PC-9 (cell line): ENCODE measurements at regions not wholly inside any gene's neighbourhood (a gene's known extent, or its start where the extent isn't known, plus 50 kb on each side); places are given as distances from the start of the nearest gene placed in this dataset.

Source experiments
- EZH2 ChIP-seq: fragments of 200-600 bp; sonication (generic); IDR thresholded peaks from 2 replicates; pipeline ENCODE4 v1.8.0; 2017; ENCODE audit warnings: antibody characterized with exemption, low read depth
- TF ChIP-seq, protein P1 (sequence below): fragments of 200-600 bp; sonication (generic); conservative IDR thresholded peaks from 2 replicates; pipeline ENCODE4 v1.6.1; 2017; ENCODE audit warnings: mixed run types, antibody characterized with exemption, mild to moderate bottlenecking, moderate library complexity

DNA sequence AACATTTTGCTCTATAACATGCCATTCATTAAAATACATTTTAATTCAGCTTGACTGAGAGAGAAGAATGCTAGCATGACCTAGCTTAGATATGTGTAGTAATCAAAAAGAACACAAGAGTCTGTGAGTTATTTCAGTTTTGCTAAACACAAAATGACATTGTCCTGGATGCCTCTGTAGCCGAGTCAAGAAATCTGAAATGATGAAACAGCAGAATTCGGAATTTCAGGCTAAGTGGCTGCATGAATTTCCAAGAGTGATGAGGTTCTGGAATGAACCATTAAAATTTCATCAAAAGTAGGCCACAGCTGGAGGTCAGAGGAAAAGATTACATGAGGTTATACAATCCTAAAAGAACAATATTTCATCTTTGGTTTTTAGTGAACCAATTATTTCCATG, 79.1 kb upstream of the CXADR start:
- TF ChIP-seq, protein P1, sequence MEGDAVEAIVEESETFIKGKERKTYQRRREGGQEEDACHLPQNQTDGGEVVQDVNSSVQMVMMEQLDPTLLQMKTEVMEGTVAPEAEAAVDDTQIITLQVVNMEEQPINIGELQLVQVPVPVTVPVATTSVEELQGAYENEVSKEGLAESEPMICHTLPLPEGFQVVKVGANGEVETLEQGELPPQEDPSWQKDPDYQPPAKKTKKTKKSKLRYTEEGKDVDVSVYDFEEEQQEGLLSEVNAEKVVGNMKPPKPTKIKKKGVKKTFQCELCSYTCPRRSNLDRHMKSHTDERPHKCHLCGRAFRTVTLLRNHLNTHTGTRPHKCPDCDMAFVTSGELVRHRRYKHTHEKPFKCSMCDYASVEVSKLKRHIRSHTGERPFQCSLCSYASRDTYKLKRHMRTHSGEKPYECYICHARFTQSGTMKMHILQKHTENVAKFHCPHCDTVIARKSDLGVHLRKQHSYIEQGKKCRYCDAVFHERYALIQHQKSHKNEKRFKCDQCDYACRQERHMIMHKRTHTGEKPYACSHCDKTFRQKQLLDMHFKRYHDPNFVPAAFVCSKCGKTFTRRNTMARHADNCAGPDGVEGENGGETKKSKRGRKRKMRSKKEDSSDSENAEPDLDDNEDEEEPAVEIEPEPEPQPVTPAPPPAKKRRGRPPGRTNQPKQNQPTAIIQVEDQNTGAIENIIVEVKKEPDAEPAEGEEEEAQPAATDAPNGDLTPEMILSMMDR = no peak
- TF ChIP-seq EZH2 = no peak
